MV-4-11 (cell line): ENCODE measurements at regions not wholly inside any gene's neighbourhood (a gene's known extent, or its start where the extent isn't known, plus 50 kb on each side); places are given as distances from the start of the nearest gene placed in this dataset.
A peak's percentile ranks its signal among the peaks of the same experiment; 100 is the strongest.

Experiments
- DNase-seq: peaks from one replicate; lab custom pipeline; 2025; lab: John Stamatoyannopoulos, UW

GRCh38 chr13:39233519-39233918 lies 195.3 kb downstream of the NHLRC3 start:
- DNase-seq, result no peak

GRCh38 chr13:39244561-39245230 lies 206.4 kb downstream of the NHLRC3 start:
- no peak for DNase-seq

- no peak for DNase-seq
Observed at GRCh38 chr13:39245688-39246087, 207.4 kb downstream of the NHLRC3 start.

GRCh38 chr13:39249982-39250381 lies 211.7 kb downstream of the NHLRC3 start:
- DNase-seq, result no peak

- no peak for DNase-seq
Observed at GRCh38 chr13:39250440-39250839, 212.2 kb downstream of the NHLRC3 start.

- no peak for DNase-seq
Observed at GRCh38 chr13:39251340-39251739, 213.1 kb downstream of the NHLRC3 start.

GRCh38 chr13:39253774-39254173 lies 215.5 kb downstream of the NHLRC3 start:
- DNase-seq, result no peak

- no peak for DNase-seq
Observed at GRCh38 chr13:39254601-39255000, 216.3 kb downstream of the NHLRC3 start.

GRCh38 chr13:39257642-39258041 lies 219.4 kb downstream of the NHLRC3 start:
- DNase-seq, result no peak

- no peak for DNase-seq
Observed at GRCh38 chr13:39259371-39260140, 221.3 kb downstream of the NHLRC3 start.

GRCh38 chr13:39263033-39263432 lies 224.8 kb downstream of the NHLRC3 start:
- peak; percentile 22 for DNase-seq

- DNase-seq, result no peak
Observed at GRCh38 chr13:39263531-39263930, 225.3 kb downstream of the NHLRC3 start.

- no peak for DNase-seq
Observed at GRCh38 chr13:39266426-39266825, 228.2 kb downstream of the NHLRC3 start.

GRCh38 chr13:39268398-39268797 lies 230.1 kb downstream of the NHLRC3 start:
- no peak for DNase-seq

GRCh38 chr13:39269004-39269403 lies 230.7 kb downstream of the NHLRC3 start:
- no peak for DNase-seq

- no peak for DNase-seq
Observed at GRCh38 chr13:39269411-39269810, 231.2 kb downstream of the NHLRC3 start.

- no peak for DNase-seq
Observed at GRCh38 chr13:39272994-39273393, 234.7 kb downstream of the NHLRC3 start.

GRCh38 chr13:39273953-39274738 lies 235.9 kb downstream of the NHLRC3 start:
- DNase-seq, result no peak

- DNase-seq, result no peak
Observed at GRCh38 chr13:39274739-39275325, 236.6 kb downstream of the NHLRC3 start.

GRCh38 chr13:39279077-39279476 lies 240.8 kb downstream of the NHLRC3 start:
- DNase-seq, result no peak

GRCh38 chr13:39281539-39282150 lies 243.4 kb downstream of the NHLRC3 start:
- peak; percentile 6 for DNase-seq

GRCh38 chr13:39282400-39282972 lies 244.2 kb downstream of the NHLRC3 start:
- DNase-seq, result peak; percentile 68
